Karpas-422 (cell line): ENCODE measurements at regions not wholly inside any gene's neighbourhood (a gene's known extent, or its start where the extent isn't known, plus 50 kb on each side); places are given as distances from the start of the nearest gene placed in this dataset.
A peak's percentile ranks its signal among the peaks of the same experiment; 100 is the strongest.

Source experiments
- DNase-seq: peaks from one replicate; pipeline ENCODE4 v3.0.0-alpha.2; 2015
- H2AFZ ChIP-seq: fragments of 200-600 bp; sonication (generic); 2 replicates; pipeline ENCODE4 v1.6.1; 2014; ENCODE audit warnings: antibody characterized with exemption, low read length, mixed read lengths
- H3K27ac ChIP-seq: fragments of 200-600 bp; sonication (generic); 2 replicates; pipeline ENCODE4 v1.5.1; 2014; ENCODE audit warnings: mild to moderate bottlenecking, low read length, moderate library complexity
- H3K27me3 ChIP-seq: fragments of 200-600 bp; sonication (generic); 2 replicates; pipeline ENCODE4 v1.6.1; 2014; ENCODE audit warnings: low read length, mixed read lengths
- H3K36me3 ChIP-seq: fragments of 200-600 bp; sonication (generic); 2 replicates; pipeline ENCODE4 v1.6.1; 2014; ENCODE audit warnings: low read length, mixed read lengths; ENCODE audit not compliant: insufficient read depth
- H3K4me1 ChIP-seq: fragments of 200-600 bp; sonication (generic); 2 replicates; pipeline ENCODE4 v1.6.1; 2014; ENCODE audit warnings: mild to moderate bottlenecking, low read length, mixed read lengths
- H3K4me2 ChIP-seq: fragments of 200-600 bp; sonication (generic); 2 replicates; pipeline ENCODE4 v1.6.1; 2014; ENCODE audit warnings: low read length, low read depth, mild to moderate bottlenecking; ENCODE audit not compliant: poor library complexity, severe bottlenecking
- H3K4me3 ChIP-seq: fragments of 200-600 bp; sonication (generic); 2 replicates; pipeline ENCODE4 v1.5.1; 2014; ENCODE audit warnings: mild to moderate bottlenecking, antibody characterized with exemption, low read length, mixed read lengths
- H3K79me2 ChIP-seq: fragments of 200-600 bp; sonication (generic); 2 replicates; pipeline ENCODE4 v1.6.1; 2014; ENCODE audit warnings: mild to moderate bottlenecking, low read length, mixed read lengths
- H3K9ac ChIP-seq: fragments of 200-600 bp; sonication (generic); 2 replicates; pipeline ENCODE4 v1.6.0; 2014; ENCODE audit warnings: low read length
- H3K9me2 ChIP-seq: fragments of 200-600 bp; sonication (generic), shearing (Covaris generic); replicated peaks from 2 replicates; pipeline ENCODE4 v1.6.0; 2014; ENCODE audit warnings: mild to moderate bottlenecking, low read length, moderate library complexity; ENCODE audit not compliant: insufficient read depth
- H3K9me3 ChIP-seq: fragments of 300-700, 200-600 bp; sonication (generic); 2 replicates; pipeline ENCODE4 v1.6.1; 2014; ENCODE audit warnings: low read length, mixed read lengths
- H4K20me1 ChIP-seq: fragments of 200-600 bp; sonication (generic); 2 replicates; pipeline ENCODE4 v1.6.1; 2014; ENCODE audit warnings: mild to moderate bottlenecking, antibody characterized with exemption, low read length, low read depth; ENCODE audit not compliant: insufficient read depth

DNA sequence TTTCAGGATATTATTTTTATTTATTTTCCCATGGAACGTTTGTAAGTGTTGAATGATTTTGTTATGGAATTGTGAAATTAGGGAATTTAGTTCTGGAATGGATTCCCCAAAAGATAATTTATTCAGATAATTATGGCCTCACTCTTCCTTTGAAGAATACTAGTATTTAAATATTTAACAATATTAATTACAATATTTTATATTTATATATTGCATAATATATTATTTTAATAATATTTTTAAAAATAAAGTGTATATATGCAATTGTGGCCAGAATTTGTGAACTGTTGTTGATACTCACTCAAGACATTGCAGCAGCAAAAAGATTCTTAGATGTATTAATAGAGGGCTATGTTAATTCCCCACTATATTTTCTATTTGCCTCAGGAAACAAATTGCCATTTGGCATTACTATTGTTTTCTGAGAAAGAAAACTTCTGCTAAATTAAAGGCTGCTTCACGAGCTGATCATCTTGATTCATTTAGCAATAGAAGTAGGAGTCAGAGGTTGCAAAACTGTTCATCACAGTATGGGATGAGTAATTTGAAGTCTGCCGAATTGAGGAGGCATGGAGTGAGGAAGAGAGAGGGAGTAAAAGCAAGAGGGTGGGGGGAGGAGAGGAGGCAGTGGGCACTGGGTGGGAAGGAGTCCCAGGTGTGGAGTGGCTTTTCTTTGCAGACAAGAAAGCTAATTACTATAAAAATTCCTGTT, 729.2 kb downstream of the DHX35 start:
- Histone ChIP-seq H3K9ac (no peak overlapping the region), H3K4me3 (no peak overlapping the region), H4K20me1 (no peaks in the 10 kb centered on the region), H3K36me3 (no peaks in the 10 kb centered on the region), H3K9me2 (no peaks in the 10 kb centered on the region), H3K4me2 (no peak overlapping the region), H3K4me1 (peaks cover 12% of the 10 kb centered on the region), H3K27ac (no peak overlapping the region), H2AFZ (no peak overlapping the region), H3K9me3 (no peaks in the 10 kb centered on the region), H3K79me2 (no peaks in the 10 kb centered on the region), H3K27me3 (no peaks in the 10 kb centered on the region)
- DNase-seq, result no peak

- Histone ChIP-seq H3K4me2 (no peak overlapping the region), H2AFZ (no peak overlapping the region), H3K36me3 (no peaks in the 10 kb centered on the region), H3K4me3 (no peak overlapping the region), H4K20me1 (no peaks in the 10 kb centered on the region), H3K27ac (no peak overlapping the region), H3K4me1 (peaks cover 12% of the 10 kb centered on the region; the same call in 1 of the 2 replicates), H3K79me2 (no peaks in the 10 kb centered on the region), H3K9me3 (no peaks in the 10 kb centered on the region), H3K9ac (no peak overlapping the region), H3K27me3 (no peaks in the 10 kb centered on the region), H3K9me2 (no peaks in the 10 kb centered on the region)
- peak; percentile 65 for DNase-seq
Observed at GRCh38 chr20:39676857-39677391, 714.8 kb downstream of the DHX35 start.

DNA sequence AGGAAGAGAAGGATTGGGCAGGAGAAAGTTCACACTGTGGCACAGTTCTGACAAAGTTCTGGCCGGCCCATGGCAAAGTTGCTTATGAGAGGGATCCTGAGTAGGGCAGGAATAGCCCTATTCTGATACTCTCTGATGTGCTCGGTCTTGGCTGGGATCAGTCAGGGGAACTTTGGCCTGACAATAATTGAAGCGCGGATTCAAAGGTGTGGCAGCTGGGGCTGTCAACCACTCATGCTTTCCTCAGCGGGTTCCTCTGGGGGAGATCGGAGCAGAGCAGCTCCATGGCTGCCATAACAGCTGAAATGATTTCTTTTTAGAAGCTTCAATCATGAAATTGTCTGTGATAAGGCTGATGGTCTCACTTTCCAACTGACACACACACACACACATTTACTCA, 714.1 kb downstream of the DHX35 start:
- Histone ChIP-seq H3K4me3 (no peak overlapping the region), H3K9ac (no peak overlapping the region), H2AFZ (no peak overlapping the region), H3K4me2 (no peak overlapping the region), H3K9me3 (no peaks in the 10 kb centered on the region), H3K36me3 (no peaks in the 10 kb centered on the region), H3K4me1 (peaks cover 11% of the 10 kb centered on the region; the same call in 1 of the 2 replicates), H3K27ac (no peak overlapping the region), H3K9me2 (no peaks in the 10 kb centered on the region), H3K27me3 (no peaks in the 10 kb centered on the region), H4K20me1 (no peaks in the 10 kb centered on the region), H3K79me2 (no peaks in the 10 kb centered on the region)
- no peak for DNase-seq

GRCh38 chr20:39674842-39675241, 712.7 kb downstream of the DHX35 start:
- no peaks in the 10 kb centered on the region for H3K79me2 ChIP-seq

DNA sequence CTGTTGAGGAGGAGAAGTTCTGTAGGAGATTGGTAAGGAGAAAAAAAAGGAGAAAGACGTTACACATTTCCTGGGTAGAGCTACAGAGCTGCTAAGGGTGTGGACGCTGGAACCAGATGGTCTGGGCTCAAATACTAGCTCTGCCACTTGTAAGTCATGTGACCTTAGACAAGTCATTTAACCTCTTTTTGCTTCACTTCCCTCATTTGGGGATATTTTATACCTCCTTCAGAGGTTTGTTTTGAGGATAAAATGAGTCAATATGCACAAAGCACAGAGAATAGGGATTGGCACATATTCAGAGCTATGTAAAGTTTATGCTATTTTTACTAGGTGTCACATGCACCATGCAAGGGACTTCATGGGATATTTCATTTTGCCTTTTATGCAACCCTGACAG, 708.8 kb downstream of the DHX35 start:
- no peak overlapping the region for H3K27ac ChIP-seq
- no peak overlapping the region for H3K4me3 ChIP-seq
- peaks cover 14% of the 10 kb centered on the region; the same call in 1 of the 2 replicates for H3K4me1 ChIP-seq
- no peaks in the 10 kb centered on the region for H3K79me2 ChIP-seq
- H3K9me2 ChIP-seq, result no peaks in the 10 kb centered on the region
- no peaks in the 10 kb centered on the region for H3K36me3 ChIP-seq
- H3K9ac ChIP-seq, result no peak overlapping the region
- H2AFZ ChIP-seq, result no peak overlapping the region
- H3K9me3 ChIP-seq, result no peaks in the 10 kb centered on the region
- H4K20me1 ChIP-seq, result no peaks in the 10 kb centered on the region
- H3K27me3 ChIP-seq, result no peaks in the 10 kb centered on the region
- no peak for DNase-seq
- no peak overlapping the region for H3K4me2 ChIP-seq

More at GRCh38 chr20:39674842-39675241, 712.7 kb downstream of the DHX35 start:
- peaks cover 14% of the 10 kb centered on the region; the same call in 1 of the 2 replicates for H3K4me1 ChIP-seq
- no peaks in the 10 kb centered on the region for H3K9me3 ChIP-seq
- peak; percentile 53 for DNase-seq
- peak overlapping the region; percentile 7 for H2AFZ ChIP-seq
- H4K20me1 ChIP-seq, result no peaks in the 10 kb centered on the region
- H3K9me2 ChIP-seq, result no peaks in the 10 kb centered on the region
- no peak overlapping the region for H3K4me2 ChIP-seq
- no peak overlapping the region for H3K27ac ChIP-seq
- H3K36me3 ChIP-seq, result no peaks in the 10 kb centered on the region
- no peak overlapping the region for H3K4me3 ChIP-seq
- no peaks in the 10 kb centered on the region for H3K27me3 ChIP-seq
- H3K9ac ChIP-seq, result no peak overlapping the region

- H3K9me3 ChIP-seq, result no peaks in the 10 kb centered on the region
- no peaks in the 10 kb centered on the region for H3K79me2 ChIP-seq
- no peaks in the 10 kb centered on the region for H3K27me3 ChIP-seq
- peaks cover 8% of the 10 kb centered on the region; the same call in 1 of the 2 replicates for H3K4me1 ChIP-seq
- H4K20me1 ChIP-seq, result no peaks in the 10 kb centered on the region
- no peak overlapping the region for H3K4me3 ChIP-seq
- DNase-seq, result no peak
- H3K9ac ChIP-seq, result no peak overlapping the region
- H3K27ac ChIP-seq, result no peak overlapping the region
- no peaks in the 10 kb centered on the region for H3K9me2 ChIP-seq
- H2AFZ ChIP-seq, result no peak overlapping the region
- H3K4me2 ChIP-seq, result no peak overlapping the region
- H3K36me3 ChIP-seq, result no peaks in the 10 kb centered on the region
Observed at GRCh38 chr20:39669659-39670058, 707.5 kb downstream of the DHX35 start.

GRCh38 chr20:39668038-39668437, 705.9 kb downstream of the DHX35 start:
- H2AFZ ChIP-seq, result no peak overlapping the region
- no peaks in the 10 kb centered on the region for H3K27me3 ChIP-seq
- no peak overlapping the region for H3K4me3 ChIP-seq
- no peaks in the 10 kb centered on the region for H4K20me1 ChIP-seq
- no peaks in the 10 kb centered on the region for H3K9me2 ChIP-seq
- H3K79me2 ChIP-seq, result no peaks in the 10 kb centered on the region
- DNase-seq, result no peak
- no peak overlapping the region for H3K9ac ChIP-seq
- H3K4me2 ChIP-seq, result no peak overlapping the region
- H3K4me1 ChIP-seq, result peaks cover 4% of the 10 kb centered on the region; the same call in 1 of the 2 replicates
- H3K36me3 ChIP-seq, result no peaks in the 10 kb centered on the region
- no peak overlapping the region for H3K27ac ChIP-seq
- no peaks in the 10 kb centered on the region for H3K9me3 ChIP-seq

DNA sequence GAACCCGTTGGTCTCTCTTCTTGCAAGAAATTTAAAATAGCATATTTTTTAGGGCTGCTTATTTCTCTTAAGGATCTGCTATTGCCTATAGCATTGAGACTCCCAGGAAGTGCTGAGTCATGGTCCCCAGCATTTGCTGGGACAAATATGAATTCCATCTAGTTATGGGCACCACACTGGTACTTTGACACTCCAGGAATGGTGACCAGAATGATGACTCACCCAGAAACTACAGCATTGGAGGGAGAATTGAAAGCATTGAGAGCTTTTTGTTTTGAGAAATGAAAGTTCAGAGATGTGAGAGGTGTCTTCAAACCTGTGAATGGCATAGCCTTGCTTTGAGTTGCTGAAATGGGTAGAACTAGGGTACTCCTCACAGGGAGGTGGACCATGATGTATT, 699.7 kb downstream of the DHX35 start:
- no peak overlapping the region for H3K4me3 ChIP-seq
- no peaks in the 10 kb centered on the region for H3K36me3 ChIP-seq
- H3K27me3 ChIP-seq, result no peaks in the 10 kb centered on the region
- H3K4me2 ChIP-seq, result peak overlapping the region; percentile 50
- peaks cover 28% of the 10 kb centered on the region for H3K4me1 ChIP-seq
- no peaks in the 10 kb centered on the region for H4K20me1 ChIP-seq
- H3K27ac ChIP-seq, result 0 out of 2 replicates have a peak overlapping the region, but pooled peaks have one; percentile 48
- H3K79me2 ChIP-seq, result no peaks in the 10 kb centered on the region
- no peak overlapping the region for H2AFZ ChIP-seq
- no peak overlapping the region for H3K9ac ChIP-seq
- H3K9me2 ChIP-seq, result no peaks in the 10 kb centered on the region
- no peaks in the 10 kb centered on the region for H3K9me3 ChIP-seq
- DNase-seq, result no peak
